Astrocyte of the cerebellum (primary cell): ENCODE measurements at regions not wholly inside any gene's neighbourhood (a gene's known extent, or its start where the extent isn't known, plus 50 kb on each side); places are given as distances from the start of the nearest gene placed in this dataset.

ENCODE experiments used
- DNase-seq: peaks from one replicate; pipeline ENCODE4 v3.0.0-alpha.2; 2011; ENCODE audit warnings: low read depth
- H3K4me3 ChIP-seq: 2 replicates; pipeline ENCODE4 v1.5.1; 2011; ENCODE audit warnings: mild to moderate bottlenecking, low read depth, low read length, moderate library complexity
- CTCF ChIP-seq: IDR thresholded peaks from 2 replicates; pipeline ENCODE4 v1.5.1; 2012; ENCODE audit warnings: low read length, low read depth, moderate library complexity, mild to moderate bottlenecking; ENCODE audit errors: missing control alignments
- in situ Hi-C: cut with HindIII; loops from 2 replicates; pipeline ENCODE4 v1.10.0; 2017; ENCODE audit warnings: low sequenced_read_pairs

GRCh38 chr10:42491001-42491592 is 147.3 kb downstream of the ZNF33B start:
- no peak overlapping the region for H3K4me3 ChIP-seq
- in situ Hi-C loops: no loop called here
- DNase-seq: no peak
- TF ChIP-seq CTCF: no peak

- H3K4me3 ChIP-seq: no peak overlapping the region
- in situ Hi-C loops: no loop called here
- no peak for DNase-seq
- no peak for TF ChIP-seq CTCF
Observed at GRCh38 chr10:42490368-42490767, 148.0 kb downstream of the ZNF33B start.

GRCh38 chr10:42488416-42488815 is 150.0 kb downstream of the ZNF33B start:
- in situ Hi-C loops: no loop called here

GRCh38 chr10:42482411-42482810 is 156.0 kb downstream of the ZNF33B start:
- no peak for TF ChIP-seq CTCF
- in situ Hi-C loops: no loop called here
- no peak for DNase-seq
- no peak overlapping the region for H3K4me3 ChIP-seq

More at GRCh38 chr10:42488416-42488815, 150.0 kb downstream of the ZNF33B start:
- DNase-seq: no peak
- no peak for TF ChIP-seq CTCF
- H3K4me3 ChIP-seq: no peak overlapping the region

GRCh38 chr10:42479057-42479456 is 159.3 kb downstream of the ZNF33B start:
- TF ChIP-seq CTCF: no peak
- in situ Hi-C loops: no loop called here
- DNase-seq: no peak
- H3K4me3 ChIP-seq: no peak overlapping the region

- in situ Hi-C loops: no loop called here
- no peak overlapping the region for H3K4me3 ChIP-seq
Observed at GRCh38 chr10:42477170-42477569, 161.2 kb downstream of the ZNF33B start.

More at GRCh38 chr10:42477170-42477569, 161.2 kb downstream of the ZNF33B start:
- no peak for TF ChIP-seq CTCF
- no peak for DNase-seq
